CD4-positive, alpha-beta memory T cell (primary cell): ENCODE measurements at regions not wholly inside any gene's neighbourhood (a gene's known extent, or its start where the extent isn't known, plus 50 kb on each side); places are given as distances from the start of the nearest gene placed in this dataset.

Experiments used
- CTCF ChIA-PET: fragments of 350-600 bp; sonication (Branson Sonifier 250); formaldehyde crosslinking; loops from one replicate; lab custom pipeline; 2021; ENCODE audit warnings: inconsistent platforms; ENCODE audit not compliant: partially characterized antibody; lab: Charles Lee
- POLR2A ChIA-PET: fragments of 350-600 bp; sonication (Branson Sonifier 250); formaldehyde crosslinking; loops from one replicate; lab custom pipeline; 2021; ENCODE audit not compliant: partially characterized antibody; lab: Charles Lee
- DNase-seq, 5 donors: peaks; one replicate each; pipeline versions ENCODE4 v3.0.0 to v3.0.0-alpha.2; 2020 to 2022; ENCODE audit warnings: mixed read lengths in 1 of 5
- H3K27ac ChIP-seq: one replicate; pipeline ENCODE4 v1.7.0; 2013; ENCODE audit warnings: low read depth, low read length
- H3K27me3 ChIP-seq: 2 replicates; pipeline ENCODE4 v1.7.0; 2013; ENCODE audit warnings: mild to moderate bottlenecking, low read length, moderate library complexity; ENCODE audit not compliant: insufficient read depth
- H3K36me3 ChIP-seq: 2 replicates; pipeline ENCODE4 v1.7.0; 2013; ENCODE audit warnings: mild to moderate bottlenecking, low read length, moderate library complexity; ENCODE audit not compliant: insufficient read depth
- H3K4me1 ChIP-seq: 2 replicates; pipeline ENCODE4 v1.7.0; 2013; ENCODE audit warnings: mild to moderate bottlenecking, low read length, moderate library complexity; ENCODE audit not compliant: insufficient read depth
- H3K4me3 ChIP-seq, 2 donors: one replicate each; pipeline ENCODE4 v1.7.0; 2013; ENCODE audit warnings: low read length in 2 of 2, mild to moderate bottlenecking in 1 of 2
- H3K9me3 ChIP-seq, 2 donors: one replicate each; pipeline ENCODE4 v1.7.0; 2013; ENCODE audit warnings: low read length in 2 of 2, control low read depth in 1 of 2; ENCODE audit not compliant: control insufficient read depth in 1 of 2
- H3K27ac Mint-ChIP-seq, 7 donors: one replicate each; pipeline ENCODE4 v1.8.0; 2020 to 2021; ENCODE audit warnings: mixed read lengths in 7 of 7, mild to moderate bottlenecking in 6 of 7, inconsistent platforms in 3 of 7, moderate library complexity in 3 of 7
- H3K27me3 Mint-ChIP-seq, 2 donors: one replicate each; pipeline ENCODE4 v1.8.0; 2020 to 2021; ENCODE audit warnings: mixed read lengths in 2 of 2
- H3K36me3 Mint-ChIP-seq, 2 donors: one replicate each; pipeline ENCODE4 v1.8.0; 2020 to 2021; ENCODE audit warnings: mixed read lengths in 2 of 2, inconsistent platforms in 1 of 2, mild to moderate bottlenecking in 1 of 2
- H3K4me1 Mint-ChIP-seq, 4 donors: one replicate each; pipeline ENCODE4 v1.8.0; 2020 to 2021; ENCODE audit warnings: mixed read lengths in 4 of 4, mild to moderate bottlenecking in 1 of 4
- H3K4me3 Mint-ChIP-seq, 8 donors: one replicate each; pipeline ENCODE4 v1.8.0; 2020 to 2021; ENCODE audit warnings: mixed read lengths in 8 of 8, mild to moderate bottlenecking in 7 of 8, moderate library complexity in 6 of 8, inconsistent platforms in 3 of 8
- H3K9me3 Mint-ChIP-seq, 8 donors: one replicate each; pipeline ENCODE4 v1.8.0; 2020 to 2021; ENCODE audit warnings: mixed read lengths in 8 of 8, mild to moderate bottlenecking in 5 of 8, inconsistent platforms in 3 of 8, moderate library complexity in 1 of 8
- intact Hi-C: fragments of 100-400 bp; cut with micrococcal nuclease; formaldehyde crosslinking; loops from one replicate; pipeline ENCODE4 v1.15.1; 2023

- POLR2A ChIA-PET = no interaction called here
- Mint-ChIP-seq H3K27me3 (no peaks in the 10 kb centered on the region), H3K27ac (no peak overlapping the region), H3K36me3 (no peaks in the 10 kb centered on the region), H3K9me3 (peaks cover 0 to 17% (median 7%) of the 10 kb centered on the region in 8 donors), H3K4me3 (no peak overlapping the region), H3K4me1 (no peaks in the 10 kb centered on the region)
- no peaks in the 10 kb centered on the region for H3K9me3 ChIP-seq
- no peaks in the 10 kb centered on the region for H3K27me3 ChIP-seq
- no peaks in the 10 kb centered on the region for H3K36me3 ChIP-seq
- intact Hi-C loops = no loop called here
- no peak for DNase-seq
- no peak overlapping the region for H3K4me3 ChIP-seq
- H3K27ac ChIP-seq = no peak overlapping the region
- CTCF ChIA-PET = no interaction called here
- no peaks in the 10 kb centered on the region for H3K4me1 ChIP-seq
Observed at GRCh38 chr3:118226206-118226605, 808.4 kb downstream of the IGSF11 start.

DNA sequence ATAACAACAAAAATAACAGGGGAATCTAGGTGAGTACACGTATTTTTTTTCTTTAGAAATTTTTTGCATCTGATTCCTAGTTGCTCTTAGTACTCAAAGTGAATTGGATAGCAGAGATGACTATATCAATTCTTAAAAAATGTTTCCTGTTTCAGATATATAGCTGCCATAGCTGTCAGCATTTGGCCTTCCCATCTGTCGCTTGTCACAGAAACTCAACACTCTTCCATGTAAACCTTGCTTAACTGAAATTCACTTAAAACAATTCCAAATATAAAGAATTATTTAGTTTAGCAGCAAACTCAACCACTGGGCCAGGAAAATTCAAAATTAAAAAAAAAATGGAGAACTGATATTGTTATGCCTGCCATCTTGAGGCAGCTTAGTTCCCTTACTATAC is 807.5 kb downstream of the IGSF11 start:
- H3K27ac ChIP-seq = no peak overlapping the region
- Mint-ChIP-seq H3K36me3 (no peaks in the 10 kb centered on the region), H3K27ac (no peak overlapping the region), H3K4me3 (no peak overlapping the region), H3K4me1 (no peaks in the 10 kb centered on the region), H3K9me3 (peaks cover 0 to 15% (median 4%) of the 10 kb centered on the region in 8 donors), H3K27me3 (no peaks in the 10 kb centered on the region)
- H3K27me3 ChIP-seq = no peaks in the 10 kb centered on the region
- no peaks in the 10 kb centered on the region for H3K36me3 ChIP-seq
- intact Hi-C loops = no loop called here
- no peaks in the 10 kb centered on the region for H3K9me3 ChIP-seq
- POLR2A ChIA-PET = no interaction called here
- CTCF ChIA-PET = no interaction called here
- no peaks in the 10 kb centered on the region for H3K4me1 ChIP-seq
- DNase-seq = no peak
- no peak overlapping the region for H3K4me3 ChIP-seq

DNA sequence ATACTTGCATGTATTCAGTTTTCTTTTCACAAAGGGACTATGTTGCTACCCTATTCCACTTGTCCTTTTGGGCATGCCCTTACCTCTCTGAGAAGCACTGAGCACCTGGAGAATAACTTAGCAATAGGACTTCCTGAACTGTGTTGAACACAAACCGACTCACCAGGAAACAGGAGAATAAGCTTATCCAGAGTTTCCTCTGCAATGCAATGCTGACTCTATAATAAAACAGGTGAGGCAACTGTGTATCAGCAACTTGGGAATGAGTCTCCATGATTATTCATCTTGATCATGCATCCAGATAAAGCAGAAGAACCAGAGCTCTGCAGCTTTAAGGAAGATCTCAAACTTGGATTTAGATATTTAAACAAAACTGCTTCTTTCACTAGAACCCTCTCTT is 806.5 kb downstream of the IGSF11 start:
- H3K9me3 ChIP-seq = no peaks in the 10 kb centered on the region
- intact Hi-C loops = no loop called here
- Mint-ChIP-seq H3K4me1 (no peaks in the 10 kb centered on the region), H3K27me3 (no peaks in the 10 kb centered on the region), H3K36me3 (no peaks in the 10 kb centered on the region), H3K9me3 (peaks cover 0 to 15% (median 5%) of the 10 kb centered on the region in 8 donors), H3K4me3 (no peak overlapping the region), H3K27ac (no peak overlapping the region)
- POLR2A ChIA-PET = no interaction called here
- CTCF ChIA-PET = no interaction called here
- no peak overlapping the region for H3K4me3 ChIP-seq
- DNase-seq = no peak
- no peaks in the 10 kb centered on the region for H3K36me3 ChIP-seq
- no peak overlapping the region for H3K27ac ChIP-seq
- H3K4me1 ChIP-seq = no peaks in the 10 kb centered on the region
- no peaks in the 10 kb centered on the region for H3K27me3 ChIP-seq

DNA sequence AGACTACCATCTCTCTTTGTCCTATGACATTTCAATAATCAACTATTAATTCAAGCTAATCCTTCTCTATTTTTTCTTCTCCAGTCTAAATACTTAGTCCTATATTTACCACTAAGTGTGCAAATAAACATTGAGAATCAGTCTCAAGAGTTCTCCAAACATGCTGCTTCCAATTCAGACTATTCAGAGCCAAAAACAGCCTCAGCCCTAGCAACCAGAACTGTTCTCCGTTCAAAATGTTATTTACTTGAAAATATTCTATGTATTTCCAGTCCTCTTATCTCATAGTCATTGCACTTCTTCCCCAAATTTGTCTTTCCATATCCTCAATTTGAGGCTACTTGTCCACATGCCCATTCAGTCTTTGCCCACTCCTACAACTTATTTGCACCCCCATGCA is 805.5 kb downstream of the IGSF11 start:
- Mint-ChIP-seq H3K4me1 (no peaks in the 10 kb centered on the region), H3K27ac (no peak overlapping the region), H3K9me3 (peaks cover 0 to 15% (median 4%) of the 10 kb centered on the region in 8 donors), H3K4me3 (no peak overlapping the region), H3K36me3 (no peaks in the 10 kb centered on the region), H3K27me3 (no peaks in the 10 kb centered on the region)
- CTCF ChIA-PET = no interaction called here
- intact Hi-C loops = no loop called here
- no peaks in the 10 kb centered on the region for H3K4me1 ChIP-seq
- no peaks in the 10 kb centered on the region for H3K9me3 ChIP-seq
- no peak overlapping the region for H3K27ac ChIP-seq
- POLR2A ChIA-PET = no interaction called here
- H3K36me3 ChIP-seq = no peaks in the 10 kb centered on the region
- H3K27me3 ChIP-seq = no peaks in the 10 kb centered on the region
- no peak overlapping the region for H3K4me3 ChIP-seq
- DNase-seq = no peak

DNA sequence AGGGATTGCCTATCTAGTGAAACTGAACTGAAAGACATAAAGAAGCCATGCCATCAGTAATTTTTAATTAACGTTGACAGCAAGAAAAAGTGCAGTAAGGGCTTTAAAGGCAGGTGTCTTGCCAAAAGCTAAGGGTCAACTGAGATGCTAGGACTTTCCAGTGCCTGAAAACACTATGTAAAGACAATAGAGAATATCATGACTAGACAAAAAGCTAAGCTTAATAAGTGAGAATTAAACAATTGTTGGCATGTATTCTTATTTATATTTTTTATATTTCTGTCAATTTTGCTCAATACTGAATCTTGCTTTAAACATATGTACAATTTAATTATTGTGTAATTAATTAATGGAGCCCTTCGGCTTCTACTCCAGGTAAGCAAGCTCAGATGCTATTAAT is 803.1 kb downstream of the IGSF11 start:
- Histone ChIP-seq H3K36me3 (no peaks in the 10 kb centered on the region), H3K4me1 (no peaks in the 10 kb centered on the region), H3K4me3 (no peak overlapping the region), H3K27me3 (no peaks in the 10 kb centered on the region), H3K27ac (no peak overlapping the region), H3K9me3 (no peaks in the 10 kb centered on the region)
- no peaks in the 10 kb centered on the region for H3K36me3 Mint-ChIP-seq
- ChIA-PET POLR2A (no interaction called here), CTCF (no interaction called here)
- DNase-seq = no peak
- intact Hi-C loops = no loop called here
- no peaks in the 10 kb centered on the region for H3K4me1 Mint-ChIP-seq
- H3K4me3 Mint-ChIP-seq = no peak overlapping the region
- no peaks in the 10 kb centered on the region for H3K27me3 Mint-ChIP-seq
- H3K27ac Mint-ChIP-seq = no peak overlapping the region
- H3K9me3 Mint-ChIP-seq = peaks cover 0 to 9% (median 3%) of the 10 kb centered on the region in 8 donors

GRCh38 chr3:118239253-118239652 is 795.4 kb downstream of the IGSF11 start:
- no peaks in the 10 kb centered on the region for H3K27me3 ChIP-seq
- H3K4me1 ChIP-seq = no peaks in the 10 kb centered on the region
- no peak overlapping the region for H3K4me3 ChIP-seq
- no peak for DNase-seq
- H3K4me1 Mint-ChIP-seq = no peaks in the 10 kb centered on the region
- H3K4me3 Mint-ChIP-seq = no peak overlapping the region
- no peaks in the 10 kb centered on the region for H3K36me3 Mint-ChIP-seq
- no peaks in the 10 kb centered on the region for H3K27me3 Mint-ChIP-seq
- H3K27ac ChIP-seq = no peak overlapping the region
- peaks cover 0 to 3% (median 0%) of the 10 kb centered on the region in 8 donors for H3K9me3 Mint-ChIP-seq
- ChIA-PET CTCF (no interaction called here), POLR2A (no interaction called here)
- intact Hi-C loops = no loop called here
- H3K36me3 ChIP-seq = no peaks in the 10 kb centered on the region
- no peak overlapping the region for H3K27ac Mint-ChIP-seq
- H3K9me3 ChIP-seq = no peaks in the 10 kb centered on the region

- Histone ChIP-seq H3K27ac (no peak overlapping the region), H3K9me3 (no peaks in the 10 kb centered on the region), H3K36me3 (no peaks in the 10 kb centered on the region), H3K27me3 (no peaks in the 10 kb centered on the region), H3K4me3 (no peak overlapping the region), H3K4me1 (no peaks in the 10 kb centered on the region)
- intact Hi-C loops = no loop called here
- ChIA-PET POLR2A (no interaction called here), CTCF (no interaction called here)
- Mint-ChIP-seq H3K36me3 (no peaks in the 10 kb centered on the region), H3K4me3 (no peak overlapping the region), H3K27me3 (no peaks in the 10 kb centered on the region), H3K27ac (no peak overlapping the region), H3K4me1 (no peaks in the 10 kb centered on the region), H3K9me3 (peaks cover 0 to 7% (median 3%) of the 10 kb centered on the region in 8 donors)
- DNase-seq = no peak
Observed at GRCh38 chr3:118244761-118245160, 789.9 kb downstream of the IGSF11 start.

DNA sequence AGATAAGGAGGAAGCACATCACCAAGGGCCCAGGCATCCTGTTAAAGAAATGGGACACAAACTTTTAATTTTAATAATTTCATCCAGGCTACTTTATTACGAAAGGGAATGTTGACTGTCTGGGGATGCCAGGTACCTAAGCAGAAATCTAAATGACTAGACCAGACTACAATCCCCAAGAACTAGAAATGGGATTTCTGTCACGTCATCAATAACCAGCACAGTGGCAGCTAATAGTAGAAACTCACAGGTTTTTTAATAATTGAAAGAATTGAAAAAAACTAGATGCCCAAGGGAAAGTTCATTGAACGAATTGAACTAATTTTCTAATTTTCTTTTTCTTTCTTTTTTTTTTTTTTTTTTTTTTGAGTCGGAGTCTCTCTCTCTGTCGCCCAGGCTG is 789.3 kb downstream of the IGSF11 start:
- no peaks in the 10 kb centered on the region for H3K36me3 ChIP-seq
- Mint-ChIP-seq H3K27me3 (no peaks in the 10 kb centered on the region), H3K4me1 (no peaks in the 10 kb centered on the region), H3K36me3 (no peaks in the 10 kb centered on the region), H3K27ac (no peak overlapping the region), H3K4me3 (no peak overlapping the region), H3K9me3 (peaks cover 0 to 7% (median 3%) of the 10 kb centered on the region in 8 donors)
- ChIA-PET POLR2A (no interaction called here), CTCF (no interaction called here)
- no peak for DNase-seq
- no peak overlapping the region for H3K4me3 ChIP-seq
- intact Hi-C loops = no loop called here
- H3K9me3 ChIP-seq = no peaks in the 10 kb centered on the region
- no peaks in the 10 kb centered on the region for H3K27me3 ChIP-seq
- H3K27ac ChIP-seq = no peak overlapping the region
- no peaks in the 10 kb centered on the region for H3K4me1 ChIP-seq
